Smooth muscle cell (in vitro differentiated cells): ENCODE measurements at regions not wholly inside any gene's neighbourhood (a gene's known extent, or its start where the extent isn't known, plus 50 kb on each side); places are given as distances from the start of the nearest gene placed in this dataset.

Source experiments
- DNase-seq: peaks from one replicate; lab custom pipeline; 2025; ENCODE audit not compliant: unreplicated experiment; lab: John Stamatoyannopoulos, UW
- H2AFZ ChIP-seq: fragments of 200-600 bp; sonication (generic); 2 replicates; pipeline ENCODE4 v1.6.0; 2016; ENCODE audit warnings: antibody characterized with exemption, low read depth, mild to moderate bottlenecking
- H3F3A ChIP-seq: fragments of 200-600 bp; sonication (generic); 2 replicates; pipeline ENCODE4 v1.6.0; 2017; ENCODE audit warnings: antibody characterized with exemption, low read depth
- H3K27ac ChIP-seq: fragments of 200-600 bp; sonication (generic); 2 replicates; pipeline ENCODE4 v1.5.1; 2016; ENCODE audit warnings: low read depth, mild to moderate bottlenecking
- H3K27me3 ChIP-seq: fragments of 200-600 bp; sonication (generic); 2 replicates; pipeline ENCODE4 v1.6.1; 2016; ENCODE audit warnings: low read depth, mild to moderate bottlenecking
- H3K36me3 ChIP-seq: fragments of 200-600 bp; sonication (generic); 2 replicates; pipeline ENCODE4 v1.5.1; 2016; ENCODE audit warnings: low read depth
- H3K4me1 ChIP-seq: fragments of 200-600 bp; sonication (generic); 2 replicates; pipeline ENCODE4 v1.5.1; 2016; ENCODE audit warnings: low read depth
- H3K4me2 ChIP-seq: fragments of 200-600 bp; sonication (generic); 2 replicates; pipeline ENCODE4 v1.6.0; 2016; ENCODE audit warnings: mild to moderate bottlenecking
- H3K4me3 ChIP-seq: fragments of 200-600 bp; sonication (generic); 2 replicates; pipeline ENCODE4 v1.5.1; 2016; ENCODE audit warnings: mild to moderate bottlenecking
- H3K79me2 ChIP-seq: fragments of 200-600 bp; sonication (generic); 2 replicates; pipeline ENCODE4 v1.6.0; 2016; ENCODE audit warnings: low read depth, mild to moderate bottlenecking
- H3K9ac ChIP-seq: fragments of 200-600 bp; sonication (generic); 2 replicates; pipeline ENCODE4 v1.6.0; 2016; ENCODE audit warnings: low read depth
- H3K9me3 ChIP-seq: fragments of 200-600 bp; sonication (generic); replicated peaks from 2 replicates; pipeline ENCODE4 v1.5.1; 2016; ENCODE audit warnings: low read depth
- H4K20me1 ChIP-seq: fragments of 200-600 bp; sonication (generic); 2 replicates; pipeline ENCODE4 v1.6.0; 2016; ENCODE audit warnings: low read depth
- WGBS: methylation state at CpG from one replicate; pipeline ENCODE4 v1.1.7; 2016; ENCODE audit warnings: low lambda C conversion rate; 5-methylcytosine and 5-hydroxymethylcytosine counted together
- TF ChIP-seq, protein P1 (sequence below): fragments of 200-600 bp; sonication (generic); IDR thresholded peaks from 2 replicates; pipeline ENCODE4 v1.5.1; 2017; ENCODE audit warnings: borderline replicate concordance, mild to moderate bottlenecking, antibody characterized with exemption; ENCODE audit not compliant: insufficient read depth, poor library complexity, severe bottlenecking

DNA sequence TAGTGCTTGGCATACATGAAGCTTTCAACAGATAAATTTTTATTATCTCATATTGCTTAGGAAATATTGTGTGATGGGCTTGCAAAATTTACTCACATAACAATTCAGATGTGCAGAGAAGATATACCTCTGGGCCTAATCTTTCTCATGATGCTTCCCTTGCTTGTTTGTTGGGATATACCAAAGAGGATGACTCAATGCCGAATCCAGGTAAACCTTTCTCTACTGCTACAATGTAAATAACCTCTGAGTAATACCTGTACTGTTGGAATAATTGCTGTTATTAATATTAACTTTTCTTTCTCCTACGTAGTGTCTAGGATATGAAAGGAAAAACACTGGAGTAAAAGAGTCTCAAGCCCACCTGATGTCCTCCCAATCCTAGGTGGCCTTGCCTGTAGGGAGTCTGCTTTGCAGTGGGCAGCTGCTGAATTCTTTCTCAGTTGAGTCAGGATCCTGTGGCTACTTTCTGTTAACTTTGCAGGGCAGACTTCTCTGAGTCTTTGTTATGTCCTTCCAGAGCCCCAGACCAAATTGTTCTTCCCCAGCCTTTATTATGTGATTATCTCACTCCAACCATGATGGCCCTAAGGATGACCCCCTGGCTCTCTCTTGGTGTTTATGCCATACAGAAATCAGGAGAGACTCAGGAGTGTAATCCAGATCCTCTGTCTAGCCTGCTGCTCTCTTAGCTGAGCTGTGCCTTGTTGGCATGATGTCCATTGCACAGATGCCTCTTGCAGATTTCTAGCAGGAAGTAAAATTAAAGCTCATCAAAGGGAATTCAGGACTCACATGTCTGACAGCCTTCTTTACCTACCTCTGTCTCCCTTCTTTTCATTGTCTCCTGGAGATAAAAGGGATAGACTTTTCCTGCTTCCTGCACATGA is 208.1 kb downstream of the SNX18 start:
- DNase-seq, result no peak

GRCh38 chr5:54722846-54723433 is 205.4 kb downstream of the SNX18 start:
- H3K27me3 ChIP-seq, result no peaks in the 10 kb centered on the region
- H2AFZ ChIP-seq, result no peak overlapping the region
- 36% methylated on average over 6 of the region's 6 CpGs for WGBS
- peaks cover 9% of the 10 kb centered on the region for H3K4me1 ChIP-seq
- DNase-seq, result no peak
- H3K27ac ChIP-seq, result no peak overlapping the region
- no peaks in the 10 kb centered on the region for H3F3A ChIP-seq
- H3K4me3 ChIP-seq, result no peak overlapping the region
- no peaks in the 10 kb centered on the region for H4K20me1 ChIP-seq
- no peak overlapping the region for H3K9ac ChIP-seq
- no peaks in the 10 kb centered on the region for H3K36me3 ChIP-seq
- no peaks in the 10 kb centered on the region for H3K79me2 ChIP-seq
- H3K4me2 ChIP-seq, result no peak overlapping the region
- TF ChIP-seq, protein P1, sequence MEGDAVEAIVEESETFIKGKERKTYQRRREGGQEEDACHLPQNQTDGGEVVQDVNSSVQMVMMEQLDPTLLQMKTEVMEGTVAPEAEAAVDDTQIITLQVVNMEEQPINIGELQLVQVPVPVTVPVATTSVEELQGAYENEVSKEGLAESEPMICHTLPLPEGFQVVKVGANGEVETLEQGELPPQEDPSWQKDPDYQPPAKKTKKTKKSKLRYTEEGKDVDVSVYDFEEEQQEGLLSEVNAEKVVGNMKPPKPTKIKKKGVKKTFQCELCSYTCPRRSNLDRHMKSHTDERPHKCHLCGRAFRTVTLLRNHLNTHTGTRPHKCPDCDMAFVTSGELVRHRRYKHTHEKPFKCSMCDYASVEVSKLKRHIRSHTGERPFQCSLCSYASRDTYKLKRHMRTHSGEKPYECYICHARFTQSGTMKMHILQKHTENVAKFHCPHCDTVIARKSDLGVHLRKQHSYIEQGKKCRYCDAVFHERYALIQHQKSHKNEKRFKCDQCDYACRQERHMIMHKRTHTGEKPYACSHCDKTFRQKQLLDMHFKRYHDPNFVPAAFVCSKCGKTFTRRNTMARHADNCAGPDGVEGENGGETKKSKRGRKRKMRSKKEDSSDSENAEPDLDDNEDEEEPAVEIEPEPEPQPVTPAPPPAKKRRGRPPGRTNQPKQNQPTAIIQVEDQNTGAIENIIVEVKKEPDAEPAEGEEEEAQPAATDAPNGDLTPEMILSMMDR, result no peak
- no peaks in the 10 kb centered on the region for H3K9me3 ChIP-seq

More for the DNA sequence above, 208.1 kb downstream of the SNX18 start:
- H2AFZ ChIP-seq, result no peak overlapping the region
- no peaks in the 10 kb centered on the region for H3K79me2 ChIP-seq
- no peak overlapping the region for H3K4me3 ChIP-seq
- no peaks in the 10 kb centered on the region for H4K20me1 ChIP-seq
- H3K36me3 ChIP-seq, result no peaks in the 10 kb centered on the region
- TF ChIP-seq, protein P1, result no peak
- no peaks in the 10 kb centered on the region for H3F3A ChIP-seq
- no peaks in the 10 kb centered on the region for H3K4me1 ChIP-seq
- WGBS, result 48% methylated on average over 2 of the region's 2 CpGs
- no peak overlapping the region for H3K27ac ChIP-seq
- no peak overlapping the region for H3K9ac ChIP-seq
- H3K9me3 ChIP-seq, result no peaks in the 10 kb centered on the region
- no peak overlapping the region for H3K4me2 ChIP-seq
- H3K27me3 ChIP-seq, result no peaks in the 10 kb centered on the region

GRCh38 chr5:54721951-54722654 is 204.5 kb downstream of the SNX18 start:
- Histone ChIP-seq H3K36me3 (no peaks in the 10 kb centered on the region), H3K4me2 (no peak overlapping the region), H3K9me3 (no peaks in the 10 kb centered on the region), H3K4me3 (no peak overlapping the region), H3K4me1 (peaks cover 9% of the 10 kb centered on the region), H3K9ac (no peak overlapping the region), H3K27me3 (no peaks in the 10 kb centered on the region), H3K79me2 (no peaks in the 10 kb centered on the region), H2AFZ (no peak overlapping the region), H4K20me1 (no peaks in the 10 kb centered on the region), H3K27ac (no peak overlapping the region), H3F3A (no peaks in the 10 kb centered on the region)
- DNase-seq, result no peak
- TF ChIP-seq, protein P1, result no peak
- WGBS, result 83% methylated on average over 5 of the region's 5 CpGs
